ENCODE measurements at regions not wholly inside any gene's neighbourhood (a gene's known extent, or its start where the extent isn't known, plus 50 kb on each side); places are given as distances from the start of the nearest gene placed in this dataset.

DNA sequence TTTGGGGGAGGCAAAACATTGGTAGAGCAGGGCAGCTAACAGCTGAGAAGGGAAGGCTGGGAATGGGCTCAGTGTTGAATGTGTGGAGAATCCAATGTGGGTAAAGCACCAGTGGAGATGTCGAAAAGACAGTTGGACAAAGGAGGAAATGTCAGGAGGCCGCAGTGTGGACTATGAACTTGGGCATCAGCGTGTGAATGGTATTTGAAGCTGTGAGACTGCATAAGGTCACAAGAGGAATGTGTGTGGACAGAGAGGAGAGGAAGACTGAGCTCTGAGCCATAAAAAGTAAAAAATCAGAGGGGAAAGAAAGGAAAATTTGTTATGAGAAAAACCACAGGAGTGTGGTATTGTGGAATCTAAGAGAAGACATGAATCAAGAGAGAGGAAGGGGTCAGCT is 99.4 kb upstream of the ADAMTS16 start:
- DNase-seq, result no peak

- DNase-seq, result no peak
These were observed 97.3 kb upstream of the ADAMTS16 start for GRCh38 chr5:5042806-5043205.

DNA sequence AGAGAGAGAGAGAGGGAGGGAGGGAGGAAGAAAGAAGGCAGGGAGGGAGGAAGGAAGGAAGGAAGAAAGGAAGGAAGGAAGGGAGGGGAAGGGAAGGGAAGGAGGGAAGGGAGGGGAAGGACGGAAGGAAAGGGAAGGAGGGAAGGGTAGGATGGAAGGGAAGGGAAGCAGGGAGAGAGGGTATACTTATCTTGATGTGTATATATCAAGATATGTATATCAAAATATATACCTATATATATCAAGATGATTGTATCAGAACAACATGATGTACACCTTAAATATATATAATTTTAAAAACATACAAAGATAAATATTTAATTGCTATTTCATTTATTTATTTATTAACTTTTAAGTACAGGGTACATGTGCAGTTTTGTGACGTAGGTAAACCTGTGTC is 96.8 kb upstream of the ADAMTS16 start:
- DNase-seq, result no peak

DNA sequence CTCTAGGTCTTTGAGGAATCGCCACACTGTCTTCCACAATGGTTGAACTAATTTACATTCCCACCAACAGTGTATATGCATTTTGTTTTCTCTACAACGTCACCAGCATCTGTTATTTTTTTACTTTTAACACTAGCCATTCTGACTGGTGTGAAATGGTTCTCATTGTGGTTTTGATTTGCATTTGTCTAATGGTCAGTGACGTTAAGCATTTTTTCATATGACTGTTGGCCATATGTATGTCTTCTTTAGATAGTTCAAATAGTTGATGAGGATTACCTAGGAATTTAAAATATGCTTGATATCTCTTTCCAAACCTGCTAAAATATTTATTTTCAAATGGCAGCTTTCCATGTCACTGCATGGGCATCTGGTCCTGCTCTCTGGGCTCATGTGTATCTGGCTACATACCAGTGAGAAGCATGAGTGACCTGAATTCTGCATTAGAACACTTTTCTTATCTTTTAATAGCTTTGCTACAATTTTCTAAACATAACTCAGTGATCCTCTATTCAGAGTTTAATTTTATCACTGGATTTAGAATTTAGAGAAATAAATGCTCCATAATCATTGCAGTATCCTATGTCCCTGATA is 95.8 kb upstream of the ADAMTS16 start:
- no peak for DNase-seq

- no peak for DNase-seq
These were observed 93.2 kb upstream of the ADAMTS16 start for GRCh38 chr5:5046680-5047502.

- DNase-seq, result no peak
These were observed 89.3 kb upstream of the ADAMTS16 start for GRCh38 chr5:5050801-5051200.

- DNase-seq, result no peak
These were observed 84.4 kb upstream of the ADAMTS16 start for GRCh38 chr5:5055712-5056111.

DNA sequence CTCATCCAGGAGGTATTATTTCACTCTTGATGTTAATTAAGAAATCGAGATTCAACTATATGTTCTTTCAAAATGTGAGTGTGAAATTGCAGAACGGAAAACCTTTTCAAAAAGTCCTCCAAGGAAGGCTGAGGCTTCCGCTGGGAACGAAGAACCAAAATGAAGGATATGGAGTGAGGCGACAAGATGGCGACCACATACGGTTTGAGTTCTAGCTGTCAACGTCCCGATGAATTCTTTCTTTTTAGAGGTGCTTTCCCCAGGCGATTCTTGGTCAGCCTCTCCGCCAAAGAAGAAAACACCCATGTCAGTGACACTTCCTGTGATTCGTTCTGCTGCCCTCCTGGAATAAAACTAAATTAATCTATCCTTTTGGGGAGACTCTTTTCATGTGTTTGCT is 78.3 kb upstream of the ADAMTS16 start:
- DNase-seq, result no peak

GRCh38 chr5:5062525-5063302 is 77.4 kb upstream of the ADAMTS16 start:
- no peak for DNase-seq

DNA sequence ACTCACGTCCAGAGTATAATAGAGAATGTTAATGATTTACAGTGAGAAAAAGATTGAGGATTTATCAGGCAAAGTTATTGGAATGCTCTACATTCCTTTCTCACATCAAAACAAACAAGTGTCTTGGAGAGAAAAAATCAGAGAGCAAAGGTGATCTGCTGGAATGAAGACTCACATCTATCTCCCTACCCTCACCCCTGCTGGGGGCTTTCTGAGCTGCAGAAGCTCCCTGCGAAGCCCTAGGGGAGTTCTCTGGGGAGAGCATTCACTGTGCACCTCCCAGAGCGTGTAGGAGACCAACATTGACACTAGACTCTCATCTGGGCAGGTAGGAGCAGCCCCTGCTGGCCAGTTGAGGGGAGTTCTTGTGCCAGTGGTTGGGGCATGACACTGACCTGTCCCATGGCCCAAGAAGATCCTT is 76.6 kb upstream of the ADAMTS16 start:
- no peak for DNase-seq

GRCh38 chr5:5065472-5065871 is 74.7 kb upstream of the ADAMTS16 start:
- no peak for DNase-seq

DNA sequence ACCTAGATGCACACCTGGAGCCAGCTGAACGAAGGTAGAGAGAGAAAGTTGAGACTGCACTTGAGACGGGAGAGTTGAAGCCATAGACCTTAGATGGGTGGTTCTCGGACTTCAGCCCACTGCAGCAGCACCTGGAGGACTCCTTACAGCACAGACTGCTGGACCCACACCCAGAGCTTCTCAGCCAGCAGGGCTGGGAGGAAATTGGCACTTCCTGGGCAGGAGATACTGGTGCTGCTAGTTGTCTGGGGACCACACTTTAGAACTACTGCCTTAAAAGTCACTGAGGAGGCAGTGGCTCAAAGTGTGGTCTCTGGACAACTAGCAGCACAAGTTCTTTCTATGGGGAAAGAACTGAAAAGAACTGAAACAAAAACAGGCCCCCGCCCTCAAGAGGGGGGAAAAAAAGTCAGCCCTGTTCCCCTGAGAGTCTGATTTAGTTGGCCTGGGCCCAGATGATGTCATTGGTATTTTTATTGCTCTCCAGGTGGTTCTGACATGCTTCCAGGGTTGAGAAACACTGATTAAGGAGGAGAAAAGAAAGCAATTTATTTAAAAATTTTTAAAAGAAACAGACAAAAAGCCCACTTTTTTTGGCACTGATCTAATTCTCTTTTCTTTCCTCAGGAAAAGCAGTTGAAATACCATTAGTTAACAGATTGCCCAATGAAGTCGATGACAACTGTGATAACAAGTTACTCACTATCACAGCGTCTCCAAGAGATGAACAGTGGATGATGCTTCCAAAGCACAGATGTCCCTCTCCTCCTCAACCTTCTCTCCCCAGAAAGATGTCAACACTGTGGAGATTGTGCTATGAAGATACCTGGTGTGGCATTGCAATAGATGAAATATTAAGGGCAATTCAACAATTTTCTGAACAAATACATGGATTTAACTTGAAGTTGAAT is 73.6 kb upstream of the ADAMTS16 start:
- no peak for DNase-seq

- no peak for DNase-seq
These were observed 70.3 kb upstream of the ADAMTS16 start for GRCh38 chr5:5069851-5070250.

- no peak for DNase-seq
These were observed 68.6 kb upstream of the ADAMTS16 start for GRCh38 chr5:5071554-5071953.

DNA sequence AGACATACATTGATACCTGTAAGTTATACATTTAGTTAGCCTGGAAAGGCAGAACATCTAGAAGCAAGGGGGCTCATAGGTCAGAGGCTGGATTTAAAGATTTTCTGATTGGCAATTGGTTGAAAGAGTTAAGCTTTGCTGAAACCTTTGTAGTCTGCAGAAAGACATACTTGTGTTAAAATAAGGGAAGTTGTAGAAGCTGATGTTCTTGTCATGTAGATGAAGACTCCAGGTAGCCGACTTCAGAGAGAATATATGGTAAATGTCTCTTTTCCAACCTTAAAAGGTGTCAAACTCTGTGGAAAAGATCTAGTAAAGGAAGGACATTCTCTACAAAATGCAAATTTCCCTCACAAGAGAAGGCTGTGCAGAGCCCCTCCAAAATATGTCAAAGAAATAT is 62.9 kb upstream of the ADAMTS16 start:
- DNase-seq, result no peak

- no peak for DNase-seq
These were observed 61.9 kb upstream of the ADAMTS16 start for GRCh38 chr5:5078009-5078897.

DNA sequence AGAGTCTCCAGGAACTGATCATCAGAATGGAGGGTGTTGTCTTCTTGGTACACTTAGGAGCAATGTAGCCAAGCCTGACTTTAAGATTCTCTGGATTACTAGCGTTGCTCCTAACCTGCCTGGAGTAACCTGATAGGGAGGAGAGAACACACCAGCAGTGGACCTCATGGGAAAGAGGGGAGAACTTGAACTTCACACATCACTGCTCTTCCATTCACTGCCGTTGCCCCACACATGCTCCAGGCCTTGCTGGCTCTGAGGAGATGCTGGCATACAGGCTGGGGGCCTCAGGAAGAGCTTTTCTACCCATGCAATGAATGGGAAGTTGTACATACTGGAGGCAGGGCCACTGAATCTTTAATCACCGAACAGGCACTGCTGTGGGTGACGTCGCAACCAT is 60.3 kb upstream of the ADAMTS16 start:
- DNase-seq, result no peak

- no peak for DNase-seq
These were observed 59.3 kb upstream of the ADAMTS16 start for GRCh38 chr5:5080790-5081189.

DNA sequence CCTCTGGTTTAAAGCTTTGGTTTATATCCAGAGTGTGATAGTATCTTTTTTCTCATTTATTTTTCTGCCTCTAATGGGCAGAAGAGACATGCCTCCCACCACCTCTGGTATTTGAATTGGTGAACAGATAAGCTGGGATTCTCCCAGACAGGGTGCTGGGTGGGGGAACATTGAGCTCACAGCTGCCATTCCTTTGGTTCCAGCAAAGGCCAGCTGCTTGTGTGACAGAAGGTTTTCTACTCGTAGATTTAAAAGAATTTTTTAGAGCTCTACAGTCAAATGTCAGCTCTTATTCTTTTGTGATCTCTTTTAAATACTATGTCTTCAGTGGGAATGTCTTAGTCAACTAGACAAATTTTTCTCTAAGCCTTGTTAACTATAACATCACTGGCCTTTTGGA is 54.7 kb upstream of the ADAMTS16 start:
- DNase-seq, result no peak

- no peak for DNase-seq
These were observed 50.1 kb upstream of the ADAMTS16 start for GRCh38 chr5:5089895-5090649.
